ENCODE measurements at regions not wholly inside any gene's neighbourhood (a gene's known extent, or its start where the extent isn't known, plus 50 kb on each side); places are given as distances from the start of the nearest gene placed in this dataset.

GRCh38 chr5:124276166-124276565 is 470.3 kb downstream of the ZNF608 start:
- H3K4me3 ChIP-seq (replicated peaks in 1 of 3; ENCODE audit: insufficient read depth in 1 of 3, low read depth in 1 of 3, low read length in 3 of 3), result no peak overlapping the region
- no TSS peak for BruUV-seq (replicated peaks)
- dilution Hi-C loops (cut with MboI; ENCODE audit: extremely low pct_ligation_motif_present, low sequenced_read_pairs) (no loop called here), intact Hi-C loops (cut with micrococcal nuclease) (no loop called here)
- FAIRE-seq (no peak), DNase-seq (ENCODE audit: low read depth, low spot score) (no peak)
- H3K36me3 ChIP-seq (ENCODE audit: control insufficient read depth in 2 of 2, extremely low read depth in 1 of 2, insufficient read depth in 2 of 2, low read length in 2 of 2), result no peaks in the 10 kb centered on the region
- no peak overlapping the region for H3K9ac ChIP-seq (replicated peaks; ENCODE audit: extremely low read depth, insufficient read depth, low read length)
- ChIA-PET CTCF (no interaction called here), POLR2A (no interaction called here)
- no peak overlapping the region for H2AFZ ChIP-seq (ENCODE audit: low read depth, low read length)
- TF ChIP-seq MAX (IDR thresholded peaks at IDR 0.05; ENCODE audit: insufficient read depth, insufficient read length), result no peak
- no peak for TF ChIP-seq POLR2AphosphoS5 (IDR thresholded peaks at IDR 0.05; ENCODE audit: insufficient read depth, low read depth, low read length)
- no peak for TF ChIP-seq EZH2 (IDR thresholded peaks at IDR 0.05; ENCODE audit: borderline replicate concordance, low read depth, low read length, severe bottlenecking)
- TF ChIP-seq FOS (IDR thresholded peaks at IDR 0.05; ENCODE audit: borderline replicate concordance, insufficient read depth, low read length), result no peak
- TF ChIP-seq MYC (IDR thresholded peaks at IDR 0.05; ENCODE audit: low read depth, low read length), result no peak
- no peak for TF ChIP-seq POLR2A (IDR thresholded peaks at IDR 0.05; ENCODE audit: low read depth, low read length)
- no peak for TF ChIP-seq CTCF (IDR thresholded peaks at IDR 0.05; ENCODE audit: extremely low read depth in 1 of 2, insufficient read depth in 1 of 2, low read depth in 1 of 2, low read length in 2 of 2)
- TF ChIP-seq JUN (IDR thresholded peaks at IDR 0.05; ENCODE audit: borderline replicate concordance, insufficient read depth, insufficient read length, low read depth), result no peak
- no peak for TF ChIP-seq GATA2 (IDR thresholded peaks at IDR 0.05; ENCODE audit: insufficient read depth, insufficient read length, low read depth, low read length)
- no peaks in the 10 kb centered on the region for H3K27me3 ChIP-seq (ENCODE audit: control insufficient read depth in 2 of 2, insufficient read depth in 2 of 2, low read length in 2 of 2)
- H3K4me2 ChIP-seq (ENCODE audit: insufficient read depth, low read length), result no peak overlapping the region
- H3K79me2 ChIP-seq (ENCODE audit: control insufficient read depth, insufficient read depth, low read length), result no peaks in the 10 kb centered on the region
- H3K27ac ChIP-seq (ENCODE audit: insufficient read depth, low read depth, low read length), result no peak overlapping the region
- no peaks in the 10 kb centered on the region for H3K4me1 ChIP-seq (ENCODE audit: control insufficient read depth, extremely low read depth, insufficient read depth, low read length)
- H4K20me1 ChIP-seq (replicated peaks; ENCODE audit: control insufficient read depth, extremely low read depth, insufficient read depth, low read length), result no peaks in the 10 kb centered on the region
- no peaks in the 10 kb centered on the region for H3K9me1 ChIP-seq (replicated peaks; ENCODE audit: control insufficient read depth, extremely low read depth, insufficient read depth, low read length)
- no peaks in the 10 kb centered on the region for H3K9me3 ChIP-seq (replicated peaks; ENCODE audit: control insufficient read depth, insufficient read depth, low read length)

Measured in endothelial cell of umbilical vein (primary cell).